GM11168 (cell line): ENCODE measurements at regions not wholly inside any gene's neighbourhood (a gene's known extent, or its start where the extent isn't known, plus 50 kb on each side); places are given as distances from the start of the nearest gene placed in this dataset.
"Not testable (repeated sequence)": the region's sequence is repeated elsewhere in the genome, so short reads cannot be mapped to it uniquely, and the experiment has no call there.

Experiments
- in situ Hi-C: fragments of 300-500 bp; cut with MboI; formaldehyde crosslinking; loops from one replicate; pipeline ENCODE4 v1.12.0; 2022; ENCODE audit warnings: low sequenced_read_pairs; ENCODE audit not compliant: unreplicated experiment

DNA sequence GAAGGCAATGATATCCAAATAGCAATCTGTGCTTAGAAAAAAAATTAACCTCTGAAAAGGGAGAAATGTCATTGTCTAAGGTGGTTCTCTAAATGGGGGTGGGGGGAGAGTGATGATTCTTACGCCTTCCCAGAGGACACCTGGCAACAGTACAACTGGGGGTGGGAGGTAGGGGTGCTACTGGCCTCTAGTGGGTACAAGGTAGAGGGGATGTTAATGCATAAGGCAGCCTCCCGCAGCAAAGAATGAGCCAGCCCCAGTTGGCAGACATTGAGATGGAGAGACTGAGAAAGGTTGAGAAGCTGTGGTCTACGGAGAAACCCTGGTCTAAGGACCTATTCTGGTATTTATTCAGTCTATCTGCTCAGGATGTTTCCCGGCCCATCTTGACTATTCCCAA is 472.2 kb upstream of the RUNX1 start:
- in situ Hi-C loops: no loop called here

DNA sequence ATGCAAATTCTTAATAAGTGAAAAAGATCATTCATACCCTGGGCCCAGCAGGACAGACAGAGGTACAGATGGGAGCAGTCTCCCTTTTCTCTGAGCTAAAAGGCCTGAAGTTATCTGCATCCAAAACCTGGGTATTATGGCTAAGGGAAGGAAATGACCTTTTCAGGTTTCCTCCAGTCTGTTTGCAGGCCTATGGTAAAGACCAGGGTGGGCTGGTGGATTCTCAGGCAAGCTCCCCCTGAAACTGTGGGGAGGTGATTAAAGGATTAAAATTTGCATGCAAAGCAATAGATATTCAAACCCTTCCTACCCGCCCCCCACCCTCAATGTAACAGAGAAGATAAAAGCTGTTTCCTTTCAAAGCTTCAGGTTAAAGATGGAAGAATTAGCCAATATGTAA is 471.8 kb upstream of the RUNX1 start:
- in situ Hi-C loops: no loop called here

DNA sequence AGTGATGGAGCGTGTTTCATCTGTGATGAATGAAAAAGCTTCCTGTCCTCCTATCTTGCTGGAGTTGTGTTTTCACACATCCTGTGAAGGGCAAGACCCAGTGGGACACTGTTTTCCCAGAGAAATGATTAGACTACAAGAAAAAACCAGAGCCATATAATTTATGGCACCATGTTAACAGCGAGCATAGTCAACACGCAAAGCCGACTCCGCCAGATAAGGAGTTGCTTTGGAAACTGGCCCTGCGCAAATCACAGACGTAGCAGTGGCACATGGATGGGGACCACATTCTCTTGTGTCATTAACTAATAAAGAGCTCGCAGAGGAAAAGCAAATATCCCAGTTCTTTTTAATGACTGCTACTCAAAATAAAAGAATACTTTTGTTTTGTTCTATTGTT is 471.2 kb upstream of the RUNX1 start:
- in situ Hi-C loops: no loop called here

DNA sequence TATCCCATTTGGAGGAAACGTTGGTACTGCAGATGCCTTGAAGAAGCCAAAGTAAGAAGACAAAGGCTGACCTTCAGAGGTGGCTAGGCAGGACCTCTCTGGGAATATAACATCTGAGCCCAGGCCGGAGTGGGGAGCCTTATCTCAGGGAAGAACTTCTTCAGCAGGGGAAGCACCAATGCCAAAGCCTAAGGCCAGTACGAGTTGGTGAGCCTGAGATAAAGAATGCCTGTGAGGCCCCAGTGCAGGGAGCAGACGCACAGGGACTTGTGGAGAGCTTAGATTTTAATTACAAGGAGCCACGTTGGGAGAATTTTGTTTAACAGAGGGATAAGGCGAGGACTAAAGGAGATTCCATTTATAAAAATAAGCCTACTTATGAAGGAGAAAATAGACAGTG is 468.8 kb upstream of the RUNX1 start:
- in situ Hi-C loops: no loop called here

DNA sequence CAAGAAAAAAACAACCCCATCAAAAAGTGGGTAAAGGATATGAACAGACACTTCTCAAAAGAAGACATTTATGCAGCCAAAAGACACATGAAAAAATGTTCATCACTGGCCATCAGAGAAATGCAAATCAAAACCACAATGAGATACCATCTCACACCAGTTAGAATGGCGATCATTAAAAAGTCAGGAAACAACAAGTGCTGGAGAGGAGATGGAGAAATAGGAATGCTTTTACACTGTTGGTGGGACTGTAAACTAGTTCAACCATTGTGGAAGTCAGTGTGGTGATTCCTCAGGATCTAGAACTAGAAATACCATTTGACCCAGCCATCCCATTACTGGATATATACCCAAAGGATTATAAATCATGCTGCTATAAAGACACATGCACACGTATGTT is 467.2 kb upstream of the RUNX1 start:
- in situ Hi-C loops: not testable (repeated sequence)

DNA sequence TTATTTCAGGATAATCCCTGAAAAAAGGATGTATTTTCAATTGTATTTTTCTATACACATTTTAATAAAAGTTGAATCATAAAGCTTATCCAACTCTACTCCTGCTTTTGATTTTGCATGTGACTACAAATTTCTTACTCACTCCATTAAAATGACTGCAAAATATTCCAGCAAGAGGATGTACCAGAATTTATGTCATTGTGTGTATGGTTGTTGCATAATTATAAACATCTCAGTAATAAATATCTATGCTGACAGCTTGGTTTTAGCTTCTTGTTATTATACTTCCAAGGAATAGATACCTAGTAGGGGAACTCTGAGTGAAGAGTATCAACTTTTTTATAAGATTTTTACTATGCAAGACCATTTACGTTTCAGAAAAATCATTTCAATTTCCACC is 463.2 kb upstream of the RUNX1 start:
- in situ Hi-C loops: no loop called here

DNA sequence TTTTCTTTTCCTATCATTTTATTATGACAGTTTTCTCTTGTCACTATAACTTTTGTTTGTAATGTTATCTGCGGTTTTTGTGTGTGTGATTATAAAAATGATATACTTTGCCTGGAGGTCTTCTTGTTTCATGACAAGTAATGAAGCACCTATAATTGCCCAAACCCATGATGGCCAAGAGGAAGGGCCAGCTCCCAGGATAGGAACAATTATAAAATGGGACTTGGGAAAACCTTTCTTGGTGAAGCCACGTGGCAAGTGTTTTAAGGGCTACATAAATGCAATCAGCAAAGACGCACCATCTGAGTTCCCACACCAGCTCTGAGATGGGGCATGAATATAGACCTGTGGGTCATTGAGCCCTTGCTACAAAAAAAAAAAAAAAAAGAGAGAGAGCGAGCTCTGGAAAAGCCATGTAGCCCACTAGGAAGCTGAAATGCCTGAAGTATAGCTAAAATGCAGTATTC is 462.6 kb upstream of the RUNX1 start:
- in situ Hi-C loops: no loop called here

DNA sequence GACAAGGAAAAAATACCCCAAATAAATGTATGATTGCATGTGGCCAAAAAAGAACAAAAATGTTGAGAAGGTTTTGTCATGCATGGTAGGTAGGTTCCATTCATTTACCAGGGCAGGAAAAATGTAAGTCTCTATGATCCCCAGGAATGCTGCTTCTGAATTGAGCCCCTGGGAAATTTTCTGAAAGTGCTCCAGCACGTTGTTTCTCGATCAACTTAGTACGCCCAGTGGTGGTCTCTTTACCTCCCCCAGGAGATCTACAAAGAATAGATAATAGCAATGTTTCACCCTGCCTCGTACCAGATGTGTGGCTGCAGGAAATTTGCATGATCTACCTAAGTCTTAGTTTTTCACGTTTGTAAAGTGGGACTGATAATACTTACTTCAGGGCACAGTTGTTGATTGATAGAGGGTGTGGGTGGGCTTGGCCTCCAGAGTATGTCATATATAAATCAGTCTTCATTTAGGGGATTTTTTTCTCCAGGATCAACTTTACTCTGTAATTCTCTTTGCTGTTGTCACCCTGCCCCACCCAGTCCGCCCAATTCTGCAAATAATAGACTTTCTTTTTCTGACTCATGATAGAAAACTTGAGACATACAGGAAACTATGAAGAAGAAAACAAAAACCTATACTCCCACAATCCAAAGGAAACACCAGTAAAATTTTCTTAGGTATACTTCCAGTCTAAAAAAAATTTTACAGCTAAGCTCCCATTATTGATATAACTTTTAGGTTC is 462.0 kb upstream of the RUNX1 start:
- in situ Hi-C loops: no loop called here

DNA sequence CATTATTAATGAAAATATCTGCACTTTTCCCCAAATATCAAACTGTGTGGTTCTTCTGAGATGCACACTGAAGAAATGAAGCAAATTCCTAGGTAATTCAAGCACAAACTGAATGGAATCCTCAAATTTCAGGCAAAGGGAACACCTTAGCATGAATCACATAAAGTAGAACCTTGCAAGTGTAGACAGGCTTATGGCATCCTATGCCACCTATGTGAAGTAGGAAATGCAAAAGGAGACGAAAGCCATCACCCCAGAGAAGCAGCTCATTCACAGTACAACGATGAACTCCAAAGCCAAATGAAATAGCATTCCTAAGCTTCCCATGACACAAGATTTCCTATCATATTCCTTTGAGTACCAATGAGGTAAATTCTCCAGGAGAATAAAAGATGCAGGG is 461.2 kb upstream of the RUNX1 start:
- in situ Hi-C loops: no loop called here

DNA sequence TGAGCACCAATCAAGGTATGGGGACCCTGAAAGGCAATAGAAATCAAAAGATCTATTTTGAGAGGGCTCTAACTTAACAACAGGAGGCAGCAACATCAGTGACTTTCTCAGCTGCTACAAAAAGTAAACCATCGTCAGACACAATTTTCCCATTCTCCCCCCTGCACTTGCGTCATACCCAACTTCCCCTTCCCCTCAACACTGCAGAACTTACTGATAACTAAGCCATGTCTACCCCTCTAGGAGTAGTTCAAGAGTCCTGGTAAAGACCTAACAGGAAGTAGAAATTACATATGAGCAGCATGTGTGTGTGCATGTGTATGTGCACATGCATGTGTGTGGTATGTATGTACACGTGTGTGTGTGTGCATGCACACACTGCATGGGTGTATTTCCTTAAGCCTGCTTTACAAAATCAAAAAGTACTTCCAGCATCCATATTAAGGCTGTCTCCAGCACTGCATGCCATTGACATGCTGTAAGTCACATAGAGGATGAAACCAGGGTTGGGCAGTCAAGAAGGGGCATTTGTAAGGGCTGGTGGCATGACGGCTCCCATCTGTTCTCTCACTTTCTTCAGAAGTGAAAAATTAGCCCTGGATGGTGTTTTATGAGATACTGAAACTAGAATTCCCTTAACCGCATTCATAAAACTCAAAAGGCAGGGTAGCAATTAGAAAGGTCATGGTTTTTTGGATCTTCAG is 460.1 kb upstream of the RUNX1 start:
- in situ Hi-C loops: no loop called here

DNA sequence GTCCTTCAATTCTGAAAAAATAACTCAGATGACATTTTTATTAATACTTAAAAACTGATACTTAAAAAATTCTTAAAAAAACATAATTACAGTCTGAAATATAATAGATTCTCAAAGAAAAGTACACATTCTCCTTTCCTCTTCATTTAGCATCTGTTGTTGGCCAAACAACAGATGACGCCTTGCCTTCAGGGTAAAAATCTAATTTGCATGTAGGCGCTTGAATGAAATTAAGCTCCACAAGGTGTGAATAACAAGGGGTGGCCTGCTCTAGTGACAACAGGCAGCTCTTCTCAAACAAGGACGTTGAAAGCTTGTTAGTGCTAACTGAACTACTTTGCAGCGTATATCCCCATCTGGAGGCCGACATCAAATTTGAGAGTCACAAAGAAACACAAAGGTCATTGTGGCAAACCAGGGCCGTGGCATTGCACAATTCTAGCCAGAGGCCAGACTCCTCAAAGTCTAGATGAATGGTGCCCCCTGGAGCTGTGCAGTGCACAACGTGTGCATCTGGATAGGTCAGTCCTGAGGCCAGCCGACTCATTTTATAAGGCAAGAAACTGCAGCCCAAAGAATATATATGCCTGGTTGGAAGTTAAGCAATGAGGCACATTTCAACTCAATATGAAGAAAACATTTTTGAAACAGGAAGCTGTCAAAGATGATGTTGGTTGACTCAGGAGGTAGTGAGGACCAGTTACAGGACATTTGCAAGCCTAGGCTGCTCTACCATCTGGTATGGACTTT is 459.2 kb upstream of the RUNX1 start:
- in situ Hi-C loops: no loop called here

DNA sequence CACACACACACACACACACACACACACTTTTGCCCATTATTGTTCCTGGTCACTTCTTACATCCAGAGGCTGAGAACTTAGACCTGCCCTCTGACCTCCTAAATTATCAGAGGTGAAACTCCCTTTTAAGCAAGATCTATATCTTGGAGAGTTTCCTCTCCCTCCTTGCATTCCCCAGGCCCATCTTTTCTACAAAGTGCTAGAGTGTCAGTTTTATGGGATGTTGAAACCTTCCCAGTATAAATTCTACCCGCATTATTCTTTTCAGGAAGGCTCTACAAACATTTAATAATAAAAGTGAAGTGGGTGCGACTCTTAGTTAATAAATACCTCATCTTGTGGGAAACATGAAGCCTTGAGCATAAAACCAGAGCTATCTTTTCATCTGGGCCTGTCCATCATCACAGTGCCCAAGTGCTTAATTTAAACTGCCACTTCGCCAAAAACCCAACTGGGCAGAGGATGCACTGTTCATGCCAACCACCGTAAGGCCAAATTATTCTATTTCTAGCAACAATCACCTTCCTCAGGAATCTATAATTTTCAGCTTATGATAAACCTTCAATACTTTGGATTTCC is 458.2 kb upstream of the RUNX1 start:
- in situ Hi-C loops: no loop called here

DNA sequence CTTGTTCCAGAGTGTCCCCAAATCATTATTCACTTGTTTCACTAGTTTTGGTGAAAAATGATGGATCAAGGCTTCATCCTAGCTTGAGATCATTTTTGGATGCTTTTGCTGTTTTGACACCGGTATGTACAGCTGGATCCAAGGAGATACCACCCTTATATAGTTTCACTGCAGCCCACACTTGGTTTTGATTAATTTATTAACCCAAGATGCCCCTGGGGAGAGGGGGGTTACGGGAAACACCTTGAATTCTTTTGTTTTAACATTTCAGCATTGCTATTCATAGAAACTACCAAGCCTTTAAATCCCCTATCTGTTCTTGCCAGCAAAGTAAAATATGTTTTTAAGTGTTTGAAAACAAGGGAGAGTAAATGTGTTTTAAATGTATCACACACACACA is 457.7 kb upstream of the RUNX1 start:
- in situ Hi-C loops: no loop called here

DNA sequence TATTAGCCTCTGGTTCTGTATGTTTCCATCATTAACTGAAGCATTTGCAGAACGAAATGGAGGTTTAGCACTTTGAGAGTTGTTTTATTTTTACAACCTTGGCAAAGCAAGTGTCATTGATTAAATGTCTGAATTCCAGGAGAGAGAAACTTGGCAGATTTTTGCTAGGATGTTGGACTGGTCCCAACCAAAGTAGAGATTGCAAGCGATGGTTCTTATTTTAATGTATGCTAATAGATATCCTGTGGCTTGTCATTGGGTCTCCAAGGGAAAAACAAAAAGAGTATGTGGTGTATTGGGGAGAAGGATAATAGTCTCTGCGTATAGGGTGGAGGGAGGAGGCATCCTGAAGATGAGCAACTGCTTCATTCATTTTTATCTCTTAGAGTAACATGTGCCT is 457.2 kb upstream of the RUNX1 start:
- in situ Hi-C loops: no loop called here

DNA sequence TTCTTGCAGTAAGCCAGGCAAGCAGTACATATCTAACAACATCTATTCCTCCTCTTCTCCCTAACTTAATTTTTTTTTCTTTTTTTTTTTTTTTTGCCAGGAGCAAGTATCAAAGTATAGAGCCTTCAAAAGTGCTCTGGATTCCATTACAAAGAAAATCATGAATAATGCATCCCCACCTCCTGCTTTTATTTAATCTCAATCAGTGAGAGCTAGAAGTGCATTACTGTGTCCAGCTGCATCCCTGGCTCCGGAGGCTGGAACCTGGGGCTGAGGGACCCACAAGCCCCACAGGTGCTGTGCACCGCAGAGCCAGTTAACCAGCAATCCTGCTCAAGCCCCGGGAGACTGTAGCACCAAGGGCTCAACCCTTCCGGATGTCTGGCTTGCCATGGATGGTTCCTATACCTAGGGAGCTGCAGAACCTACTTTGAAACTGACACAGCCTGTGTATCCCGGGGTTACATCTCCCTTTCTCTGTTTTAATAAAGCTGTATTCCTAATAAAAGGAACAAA is 455.9 kb upstream of the RUNX1 start:
- in situ Hi-C loops: no loop called here

DNA sequence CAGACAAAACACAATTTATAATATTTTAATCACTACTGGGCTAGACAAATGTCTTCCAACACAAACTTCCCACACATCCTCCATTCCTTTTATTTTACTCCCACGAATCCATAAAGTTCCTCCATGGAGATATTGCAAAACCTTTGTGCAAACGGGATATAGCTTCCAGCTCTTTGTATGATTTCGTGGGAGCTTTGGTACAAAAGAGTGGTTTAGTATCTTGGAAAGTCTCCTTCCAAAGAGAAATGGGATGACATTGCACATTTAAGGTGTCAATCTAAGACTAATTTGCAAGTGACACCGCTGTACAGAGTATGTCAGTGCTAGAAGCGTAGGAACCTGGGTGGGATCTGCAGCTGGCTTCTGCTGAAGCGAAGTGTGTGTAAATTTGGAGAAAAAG is 455.2 kb upstream of the RUNX1 start:
- in situ Hi-C loops: no loop called here

DNA sequence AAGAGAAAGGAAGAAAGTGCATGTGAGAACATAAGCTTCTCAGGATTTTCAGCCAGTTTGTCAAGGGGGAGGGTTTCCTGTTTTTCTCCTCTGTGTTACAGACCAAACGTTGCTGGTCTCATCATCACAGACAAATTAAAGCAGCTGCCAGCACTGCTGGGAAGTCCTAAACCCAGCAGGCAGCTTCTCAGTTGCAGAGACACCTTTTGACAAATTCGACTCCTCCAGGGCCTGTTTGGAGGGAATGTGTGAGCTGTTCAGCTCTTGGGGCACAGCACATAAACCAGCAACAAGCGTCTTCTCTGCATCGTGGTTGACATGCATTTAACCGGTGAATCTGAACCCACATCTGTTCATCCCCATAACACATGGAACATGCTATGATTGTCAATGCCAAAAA is 454.6 kb upstream of the RUNX1 start:
- in situ Hi-C loops: no loop called here

DNA sequence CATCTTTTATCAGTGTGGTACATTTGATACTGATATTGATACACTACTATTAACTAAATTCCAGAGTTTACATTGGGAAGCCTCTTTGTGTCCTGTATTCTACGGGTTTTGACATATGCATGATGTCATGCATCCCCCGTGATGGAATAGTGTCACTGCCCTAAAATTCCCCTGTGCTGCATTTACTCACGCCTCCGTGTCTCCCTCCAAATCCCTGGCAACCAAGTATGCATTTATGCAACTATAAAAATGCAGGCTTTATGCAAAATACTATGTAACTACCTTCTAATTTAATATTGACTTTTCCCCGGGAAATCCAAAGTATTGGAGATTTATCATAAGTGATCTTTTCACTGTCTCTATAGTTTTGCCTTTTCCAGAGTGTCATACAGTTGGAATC is 453.7 kb upstream of the RUNX1 start:
- in situ Hi-C loops: no loop called here

DNA sequence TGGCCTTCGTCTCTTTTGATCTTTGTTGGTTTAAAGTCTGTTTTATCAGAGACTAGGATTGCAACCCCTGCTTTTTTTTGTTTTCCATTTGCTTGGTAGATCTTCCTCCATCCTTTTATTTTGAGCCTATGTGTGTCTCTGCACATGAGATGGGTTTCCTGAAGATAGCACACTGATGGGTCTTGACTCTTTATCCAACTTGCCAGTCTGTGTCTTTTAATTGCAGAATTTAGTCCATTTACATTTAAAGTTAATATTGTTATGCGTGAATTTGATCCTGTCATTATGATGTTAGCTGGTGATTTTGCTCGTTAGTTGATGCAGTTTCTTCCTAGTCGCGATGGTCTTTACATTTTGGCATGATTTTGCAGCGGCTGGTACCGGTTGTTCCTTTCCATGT is 448.4 kb upstream of the RUNX1 start:
- in situ Hi-C loops: not testable (repeated sequence)

DNA sequence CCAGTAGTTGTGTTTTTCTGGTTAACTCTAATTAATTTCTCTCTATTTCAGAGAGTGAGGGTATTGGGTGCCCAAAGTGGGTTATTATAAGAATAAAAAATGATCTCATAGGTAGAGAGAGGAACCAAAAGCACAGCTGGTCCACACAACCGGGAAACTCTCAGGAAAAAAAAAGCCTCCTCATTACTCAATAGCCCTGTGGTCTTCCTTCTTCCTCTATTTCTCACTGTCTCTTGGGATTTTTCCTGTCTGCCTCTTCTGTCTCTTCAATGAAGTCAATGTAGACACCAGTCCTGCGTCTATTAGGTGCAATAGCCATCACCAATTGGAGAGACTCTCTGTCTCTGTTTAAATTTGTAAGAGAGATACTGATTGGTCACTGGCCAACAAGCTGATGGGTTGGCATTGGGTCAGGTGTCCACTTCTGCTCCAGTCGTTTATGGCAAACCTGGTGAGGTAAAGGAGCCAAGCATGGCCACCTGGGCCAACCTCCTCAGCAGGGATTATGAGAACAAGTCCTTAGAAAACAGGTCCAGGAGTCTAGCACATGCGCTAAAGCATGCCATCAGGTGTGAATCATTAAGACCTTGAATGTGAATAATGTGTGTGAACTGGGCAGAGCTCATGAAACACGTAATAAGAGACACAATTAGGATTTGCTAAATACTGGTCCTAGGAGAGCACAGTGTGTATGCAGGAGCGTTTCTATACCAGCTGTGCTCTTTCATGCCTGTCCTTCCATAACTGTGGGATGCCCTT is 443.0 kb upstream of the RUNX1 start:
- in situ Hi-C loops: no loop called here
